NCI-H510A treated with DMSO at 0.1 percent for 48 hours (cell line): ENCODE measurements at regions not wholly inside any gene's neighbourhood (a gene's known extent, or its start where the extent isn't known, plus 50 kb on each side); places are given as distances from the start of the nearest gene placed in this dataset.
"Not testable (repeated sequence)": the region's sequence is repeated elsewhere in the genome, so short reads cannot be mapped to it uniquely, and the experiment has no call there.

Experiments used
- DNase-seq: peaks from one replicate; lab custom pipeline; 2025; lab: John Stamatoyannopoulos, UW

DNA sequence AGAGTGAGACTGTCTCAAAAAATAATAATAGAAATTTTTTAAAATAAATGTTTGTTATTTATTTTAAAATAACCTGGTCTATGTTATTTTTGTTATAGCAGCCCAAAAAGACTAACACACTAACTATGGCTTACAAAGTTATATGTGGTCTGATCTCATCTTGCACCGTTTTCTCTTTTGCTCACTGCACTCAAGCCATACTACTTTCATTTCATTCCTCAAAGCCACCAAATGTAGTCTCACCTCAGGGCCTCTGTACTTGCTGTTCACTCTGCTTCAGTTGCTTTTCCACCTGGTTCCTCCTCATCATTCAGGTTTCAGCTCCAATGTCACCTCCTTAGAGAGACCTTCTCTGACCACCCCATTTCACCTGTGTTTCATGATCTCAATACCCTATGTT, 55.2 kb upstream of the MDM1 start:
- no peak for DNase-seq

DNA sequence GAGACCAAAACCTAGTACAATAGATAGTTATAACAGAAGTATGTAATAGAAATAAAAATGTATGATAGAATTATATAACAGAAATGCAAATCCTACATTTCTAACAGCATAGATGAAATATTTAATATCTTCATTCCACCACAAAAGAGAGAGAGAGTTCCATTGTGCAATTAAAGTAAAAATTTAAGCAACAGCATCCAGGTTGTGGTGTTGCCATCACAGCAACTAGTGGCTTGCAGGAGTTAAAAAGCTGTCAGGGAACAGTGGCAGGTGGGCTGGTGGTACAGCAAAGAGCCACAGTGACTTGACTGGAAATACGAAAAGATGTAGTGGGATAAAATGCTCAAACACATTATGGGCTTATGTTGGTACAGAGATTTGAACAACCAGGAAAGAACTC, 57.1 kb upstream of the MDM1 start:
- DNase-seq, result no peak

DNA sequence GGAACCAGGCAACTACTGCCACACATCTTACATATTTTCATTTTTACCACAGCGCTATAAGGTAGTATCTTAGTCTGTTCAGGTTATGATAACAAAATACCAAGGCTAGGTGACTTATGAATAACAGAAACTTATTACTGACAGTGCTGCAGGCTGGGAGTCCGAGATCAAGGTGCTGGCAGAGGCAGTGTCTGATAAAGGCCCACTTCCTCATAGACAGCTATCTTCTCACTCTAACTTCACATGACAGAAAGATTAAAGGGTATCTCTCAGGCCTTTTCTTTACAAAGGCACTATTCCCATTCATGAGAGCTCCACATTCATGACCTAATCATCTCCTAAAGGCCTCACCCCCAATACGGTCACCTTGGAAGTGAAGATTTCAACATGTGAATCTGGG, 59.8 kb upstream of the MDM1 start:
- DNase-seq, result no peak

DNA sequence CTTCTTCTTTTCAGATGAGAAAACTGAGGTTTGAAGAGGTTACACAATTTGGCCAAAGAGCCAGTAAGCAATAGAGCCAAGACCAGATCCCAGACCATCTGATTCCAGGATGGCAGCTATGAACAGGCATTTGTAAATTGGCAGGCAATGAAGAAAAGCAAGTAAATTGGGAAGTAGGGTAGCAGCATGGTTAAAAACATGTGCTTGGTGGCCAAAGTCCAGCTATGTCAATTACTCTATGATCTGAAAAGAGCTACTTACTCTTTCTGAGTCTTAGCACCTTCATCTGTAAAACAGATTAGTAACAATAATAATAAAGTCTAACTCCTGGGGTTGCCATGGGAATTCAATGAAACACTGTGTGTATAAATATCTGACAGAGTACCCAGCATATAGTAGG, 60.2 kb upstream of the MDM1 start:
- no peak for DNase-seq

DNA sequence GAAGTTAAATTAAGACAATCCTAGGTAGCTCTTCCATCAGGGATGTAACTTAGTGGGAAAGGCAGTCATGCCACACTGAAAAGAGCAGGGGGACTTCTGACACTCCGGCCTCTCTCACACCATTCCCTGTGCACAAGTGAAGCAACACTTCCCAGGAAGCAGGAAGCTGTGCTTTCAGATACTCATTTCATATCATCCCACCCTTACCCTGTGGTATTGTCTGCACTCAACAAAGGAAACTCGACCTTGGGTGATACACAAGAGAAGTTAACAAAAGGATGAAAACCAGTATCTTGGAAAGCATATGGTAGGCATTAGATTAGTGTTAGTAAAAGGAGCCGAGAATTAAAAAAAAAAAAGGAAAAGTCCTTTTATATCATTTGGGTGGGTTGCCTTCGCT, 61.3 kb upstream of the MDM1 start:
- DNase-seq, result no peak

DNA sequence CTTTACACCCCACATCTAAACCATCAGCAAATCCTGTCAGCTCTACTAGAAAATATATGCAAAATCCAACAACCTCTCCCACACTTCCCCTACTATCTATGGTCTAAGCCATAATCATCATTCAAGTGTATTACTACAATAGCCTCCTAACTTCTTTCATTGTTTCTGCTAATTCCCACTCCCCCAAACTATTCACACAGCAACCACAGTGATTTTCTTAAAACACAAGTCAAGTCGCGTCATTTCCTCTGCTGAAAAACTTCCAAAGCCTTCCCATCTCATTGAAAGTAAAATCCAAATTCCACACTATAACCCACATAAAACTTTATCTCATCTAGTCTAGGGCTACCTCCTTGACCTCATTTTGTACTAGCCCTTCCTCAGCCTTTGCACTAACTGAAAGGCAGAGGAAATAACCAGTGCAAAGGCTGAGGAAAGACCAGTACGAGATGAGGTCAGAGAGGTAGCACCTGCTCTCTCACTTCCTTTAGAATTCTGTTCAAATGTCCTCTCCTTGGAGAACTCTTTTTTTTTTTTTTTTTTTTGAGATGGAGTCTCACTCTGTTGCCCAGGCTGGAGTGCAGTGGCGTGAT, 65.5 kb upstream of the MDM1 start:
- DNase-seq, result no peak

DNA sequence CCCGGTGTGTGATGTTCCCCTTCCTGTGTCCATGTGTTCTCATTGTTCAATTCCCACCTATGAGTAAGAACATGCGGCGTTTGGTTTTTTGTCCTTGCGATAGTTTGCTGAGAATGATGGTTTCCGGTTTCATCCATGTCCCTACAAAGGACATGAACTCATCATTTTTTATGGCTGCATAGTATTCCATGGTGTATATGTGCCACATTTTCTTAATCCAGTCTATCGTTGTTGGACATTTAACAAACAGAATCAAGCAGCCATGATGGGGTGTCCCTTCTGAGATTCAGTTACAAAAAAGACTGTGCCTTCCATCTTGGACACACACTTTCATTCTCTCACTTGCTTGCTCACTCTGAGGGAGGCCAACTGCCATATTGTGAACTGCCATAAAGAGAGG, 66.5 kb upstream of the MDM1 start:
- not testable (repeated sequence) for DNase-seq

DNA sequence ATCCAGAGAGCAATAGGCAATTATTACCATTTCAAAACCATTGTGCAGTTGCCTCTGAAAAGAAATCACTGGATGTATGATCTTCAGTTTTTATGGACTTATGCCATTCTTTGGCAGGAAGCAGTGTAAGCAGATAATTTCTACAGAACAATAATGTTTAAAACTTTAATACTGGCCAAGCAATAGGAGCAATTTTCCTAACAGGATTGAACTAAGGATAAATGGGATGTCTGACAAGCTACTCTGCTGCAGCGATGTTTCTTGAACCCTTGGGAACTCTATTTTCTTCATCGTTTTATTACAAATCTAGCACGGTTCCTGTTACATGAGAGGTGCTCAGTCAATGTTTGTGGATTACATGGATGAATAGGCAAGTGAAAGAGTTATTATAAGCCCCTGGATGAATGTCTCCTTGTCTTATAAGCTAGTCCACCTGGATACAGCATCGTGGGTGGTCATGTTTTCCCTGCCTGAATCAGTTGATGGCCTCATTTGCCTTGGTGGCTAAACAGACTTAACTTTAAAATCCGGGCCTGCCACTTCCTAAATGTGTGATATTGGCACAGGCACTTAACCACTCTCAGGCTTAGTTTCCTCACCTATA, 68.2 kb upstream of the MDM1 start:
- DNase-seq, result peak; percentile 64

DNA sequence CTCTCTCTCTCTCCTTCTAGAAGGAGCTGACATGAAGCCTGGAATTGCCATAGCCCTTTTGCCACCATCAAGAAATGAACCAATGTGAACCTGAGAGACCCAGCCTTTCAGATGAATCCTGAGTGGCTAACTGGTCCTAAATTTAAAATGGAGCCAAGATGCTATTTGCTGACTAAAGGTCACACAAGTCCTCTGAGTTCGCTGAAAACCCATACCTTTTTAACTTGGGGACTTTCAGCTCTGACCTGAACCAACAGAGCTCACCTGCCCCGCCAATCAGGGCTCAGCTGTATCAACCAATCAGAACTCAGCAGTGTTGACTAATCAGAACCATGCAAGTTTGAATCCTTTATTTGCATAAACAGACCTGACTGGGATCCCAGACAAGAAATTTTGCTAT, 70.3 kb upstream of the MDM1 start:
- DNase-seq, result no peak

DNA sequence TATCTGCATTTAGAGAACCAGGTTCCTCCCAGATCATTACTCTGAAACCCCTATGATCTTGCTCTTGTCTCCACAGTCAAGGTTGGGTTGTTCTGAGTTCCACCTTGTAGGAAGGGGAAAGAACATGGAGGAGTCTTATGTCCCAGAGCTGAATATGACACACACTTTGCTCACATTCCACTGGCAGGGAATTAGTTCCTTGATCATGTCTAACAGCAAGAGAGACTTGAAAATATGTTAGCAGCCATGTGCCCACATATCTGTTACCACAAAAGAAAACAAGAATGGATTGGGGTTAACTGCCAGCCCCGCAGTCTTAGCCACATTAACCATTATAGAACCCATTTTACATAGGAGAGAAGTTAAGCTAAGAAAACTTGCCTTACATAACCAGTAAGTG, 71.1 kb upstream of the MDM1 start:
- no peak for DNase-seq

DNA sequence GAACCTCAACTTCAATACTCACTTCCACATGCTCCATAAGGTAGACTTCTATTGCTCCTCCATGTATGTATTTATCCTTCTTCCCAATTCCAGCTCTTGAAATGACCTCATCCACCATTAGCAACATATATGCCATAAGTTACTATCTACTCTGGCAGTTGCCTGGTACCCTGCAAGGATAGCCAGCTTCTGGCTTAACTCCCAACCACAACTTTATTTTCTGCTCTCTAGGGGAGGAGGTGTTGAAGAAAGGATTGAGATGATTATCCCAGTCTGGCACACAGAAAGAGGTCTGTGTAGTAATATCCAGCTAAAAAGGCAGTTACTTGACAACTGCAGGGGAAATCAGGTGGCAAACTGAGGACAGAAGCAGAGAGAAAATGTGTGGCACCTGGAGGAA, 71.5 kb upstream of the MDM1 start:
- no peak for DNase-seq

DNA sequence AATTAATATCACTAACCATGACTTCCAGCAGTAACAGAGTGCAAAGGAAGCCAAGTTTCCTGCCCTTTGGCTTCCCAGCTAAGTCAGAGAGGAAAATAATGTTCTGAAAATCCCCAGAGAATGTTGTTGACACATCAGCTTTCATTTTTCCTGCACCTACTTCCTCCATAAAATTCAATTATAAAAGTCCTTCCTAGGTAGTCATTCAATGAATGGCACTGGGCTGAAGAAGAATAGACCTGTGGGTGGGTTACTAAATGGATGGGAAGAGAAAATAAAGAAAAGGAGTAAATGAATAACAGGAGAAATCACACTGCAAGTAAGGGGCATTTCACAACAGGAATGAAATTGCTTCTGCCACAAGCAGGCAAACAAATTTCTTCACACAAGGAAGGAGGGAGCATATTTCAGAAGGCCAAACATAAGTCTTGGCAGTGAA, 73.2 kb upstream of the MDM1 start:
- DNase-seq, result no peak

DNA sequence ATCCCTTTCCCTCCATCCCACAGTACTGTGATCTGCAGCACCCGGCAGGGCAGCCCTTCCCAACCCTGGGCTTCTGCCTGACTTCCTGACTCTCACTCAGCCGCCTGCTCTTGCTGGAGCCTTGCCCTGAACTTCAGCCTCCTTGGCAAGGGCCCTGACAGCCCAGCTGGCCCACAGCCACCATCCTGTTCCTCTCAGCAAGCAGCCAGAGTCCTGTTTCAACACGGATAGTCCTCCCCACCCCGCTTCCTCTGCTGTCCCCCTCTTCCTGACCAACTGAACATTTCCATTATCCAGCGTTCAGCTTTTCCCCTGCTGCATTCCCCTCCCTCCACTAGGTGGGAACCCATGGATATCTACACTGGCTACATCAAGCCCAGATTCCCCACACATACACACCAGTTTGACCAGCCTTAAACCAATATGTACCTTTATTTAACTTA, 74.0 kb upstream of the MDM1 start:
- DNase-seq, result peak; percentile 25

DNA sequence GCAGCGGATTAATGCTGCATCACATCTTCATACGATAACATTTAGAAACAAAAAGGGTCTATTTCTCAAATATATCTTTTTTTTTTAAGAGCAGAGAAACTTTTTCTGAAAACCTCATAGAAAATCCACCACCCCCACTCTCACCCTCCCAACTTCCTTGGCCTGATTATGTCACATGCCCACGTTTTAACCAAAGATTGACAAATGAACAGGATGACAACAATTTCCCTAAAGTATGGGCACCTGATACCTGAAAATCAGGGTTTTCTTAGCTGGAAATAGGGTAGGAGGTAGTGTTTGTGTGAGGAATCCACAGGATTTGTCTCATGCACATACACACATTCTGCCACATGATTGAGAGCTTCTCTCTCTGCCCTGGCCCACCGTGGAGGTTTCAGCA, 74.7 kb upstream of the MDM1 start:
- no peak for DNase-seq

DNA sequence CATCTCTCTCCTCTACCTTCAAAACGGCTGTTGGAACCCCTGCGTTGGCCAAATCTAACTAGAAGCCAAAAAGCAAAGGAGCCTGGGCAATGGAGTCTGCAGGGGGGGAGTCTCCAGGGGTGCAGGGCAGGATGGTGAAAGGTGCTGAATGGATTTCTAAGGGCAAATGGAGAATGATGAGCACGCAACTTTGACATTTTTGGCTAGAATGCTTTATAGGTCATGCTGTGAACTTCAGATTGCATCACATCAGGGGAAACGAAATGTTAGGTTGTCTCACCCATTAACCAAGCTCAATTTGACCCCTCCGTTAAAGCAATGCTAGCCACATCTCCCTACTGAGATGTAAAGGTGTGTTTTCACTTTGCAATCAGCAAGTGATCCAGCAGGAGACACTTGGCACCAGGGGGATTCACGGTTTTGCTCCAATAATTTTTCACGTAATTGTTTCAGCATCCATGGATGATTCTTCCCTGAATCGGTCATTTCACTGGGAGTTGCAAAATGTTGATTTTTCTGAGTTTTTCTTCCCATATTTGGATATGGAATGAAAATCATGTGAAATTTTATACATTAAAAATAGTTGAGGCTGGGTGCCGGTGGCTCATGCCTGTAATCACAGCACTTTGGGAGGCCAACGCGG, 78.0 kb upstream of the MDM1 start:
- DNase-seq, result no peak

DNA sequence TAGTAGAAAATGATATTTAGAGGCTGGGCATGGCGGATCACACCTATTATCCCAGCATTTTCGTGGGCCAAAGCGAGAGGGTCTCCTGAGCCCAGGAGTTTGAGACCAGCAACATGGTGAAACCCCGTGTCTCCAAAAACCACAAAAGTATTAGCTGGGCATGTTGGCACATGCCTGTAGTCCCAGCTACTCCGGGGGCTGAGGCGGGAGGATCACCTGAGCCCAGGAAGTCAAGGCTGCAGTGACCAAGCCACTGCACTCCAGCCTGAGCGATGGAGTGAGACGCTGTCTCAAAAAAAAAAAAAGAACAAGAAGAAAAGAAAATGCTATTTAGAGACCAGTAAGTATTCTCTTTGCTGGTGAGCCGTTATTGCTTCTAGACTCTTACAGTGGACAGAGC, 79.2 kb upstream of the MDM1 start:
- no peak for DNase-seq

DNA sequence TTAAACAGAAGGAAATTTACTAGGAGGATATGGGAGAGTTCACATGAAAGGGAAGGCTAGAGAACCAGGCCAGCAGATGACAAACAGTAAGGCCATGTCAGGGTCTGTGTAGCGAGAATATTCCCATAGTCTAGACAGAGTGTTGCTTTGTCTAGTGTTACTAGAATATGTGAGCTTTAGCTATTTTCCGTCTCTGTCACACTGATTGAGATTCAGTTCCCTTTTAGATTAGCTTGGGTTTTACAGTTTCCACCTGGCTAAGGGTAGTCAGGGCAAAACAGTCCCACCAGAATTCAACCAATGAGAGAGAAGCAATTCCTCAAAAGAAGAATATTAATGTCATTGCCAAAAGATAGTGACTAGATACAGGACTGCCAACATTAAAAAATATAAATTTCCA, 82.8 kb upstream of the MDM1 start:
- DNase-seq, result no peak

DNA sequence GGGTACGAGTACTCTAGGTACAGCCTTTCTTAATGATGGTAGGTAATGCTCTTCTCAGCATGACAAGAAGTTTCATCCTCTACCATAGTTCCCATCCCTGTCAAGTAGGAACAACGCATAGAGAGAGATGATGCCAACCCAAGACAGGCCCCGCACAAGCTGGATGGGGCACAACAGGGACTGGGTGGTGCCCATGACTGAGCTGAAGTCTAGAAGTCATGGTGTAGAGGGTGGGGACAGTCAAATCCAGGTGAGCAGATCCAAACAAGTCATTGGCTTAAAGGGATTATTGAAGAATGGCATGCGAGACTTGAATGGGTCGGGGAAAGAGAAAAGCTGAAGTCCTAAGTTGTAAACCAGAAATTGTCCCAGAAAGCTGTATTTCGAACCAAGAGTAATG, 84.2 kb upstream of the MDM1 start:
- no peak for DNase-seq

DNA sequence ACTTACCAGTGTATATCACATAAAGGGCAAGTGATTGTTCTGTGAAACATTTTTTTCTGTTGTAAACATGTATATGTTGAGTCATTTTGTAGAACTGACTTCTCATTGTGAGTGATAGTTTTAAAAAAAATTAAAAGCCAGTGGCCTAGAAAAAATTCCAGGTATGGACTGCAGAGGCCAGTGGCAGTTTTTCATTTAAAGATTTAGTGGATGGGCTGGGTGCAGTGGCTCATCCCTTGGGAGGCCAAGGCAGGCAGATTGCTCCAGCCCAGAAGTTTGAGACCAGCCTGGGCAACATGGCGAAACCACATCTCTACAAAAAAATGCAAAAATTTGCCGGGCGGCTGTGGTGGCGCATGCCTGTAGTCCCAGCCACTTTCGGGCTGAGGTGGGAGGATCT, 84.7 kb upstream of the MDM1 start:
- no peak for DNase-seq

DNA sequence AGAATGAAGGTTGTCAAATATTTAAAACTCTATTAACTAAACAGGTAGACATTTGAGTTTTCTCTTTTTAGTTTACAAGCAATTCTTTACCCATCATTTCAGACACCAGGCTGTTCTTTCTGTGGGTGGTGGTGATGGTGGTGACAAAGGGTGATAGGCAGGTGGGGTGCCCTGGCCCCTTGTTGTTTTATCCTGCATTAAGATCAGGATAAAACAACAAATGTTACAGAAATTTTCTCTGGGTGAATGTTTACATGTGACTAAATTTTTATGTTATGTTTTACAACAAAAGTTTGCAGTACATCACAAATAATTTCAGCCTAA, 85.9 kb upstream of the MDM1 start:
- no peak for DNase-seq

DNA sequence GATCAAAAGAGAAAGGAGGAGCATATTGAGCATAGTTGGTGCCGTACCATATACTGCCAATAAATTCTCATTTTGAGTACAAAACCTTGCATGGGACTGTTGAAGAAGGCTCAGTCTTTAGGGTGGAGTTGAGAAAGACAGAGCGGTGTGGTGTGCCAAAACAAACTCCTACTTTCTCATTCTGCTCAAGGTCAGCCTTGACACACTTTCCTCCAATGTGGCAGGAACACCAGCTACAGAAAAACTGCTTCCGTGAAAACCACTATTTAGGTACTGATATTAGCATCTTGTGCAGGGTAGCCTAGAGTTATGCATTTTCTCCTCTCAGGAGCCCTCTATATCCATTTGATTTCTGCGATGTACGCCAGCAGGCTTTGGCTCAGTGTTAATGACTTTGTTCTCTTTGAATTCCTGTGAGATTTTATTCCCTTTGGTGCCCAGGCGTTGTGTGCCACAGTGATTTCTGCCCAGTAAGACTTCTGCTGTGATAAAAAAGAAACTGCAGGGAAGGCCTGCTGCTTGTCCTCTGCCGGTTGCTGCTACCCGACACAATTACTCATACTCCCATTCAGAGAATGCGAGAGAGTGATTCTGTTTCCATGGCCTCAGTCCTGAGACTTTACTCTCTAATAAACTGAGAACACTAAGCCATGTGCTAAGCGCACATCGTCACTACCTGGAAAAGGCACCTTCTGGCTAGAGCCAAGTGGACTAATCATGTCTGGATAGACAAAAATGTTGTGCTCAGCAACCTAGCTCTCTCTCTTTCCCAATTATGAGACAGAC, 88.3 kb upstream of the MDM1 start:
- no peak for DNase-seq

DNA sequence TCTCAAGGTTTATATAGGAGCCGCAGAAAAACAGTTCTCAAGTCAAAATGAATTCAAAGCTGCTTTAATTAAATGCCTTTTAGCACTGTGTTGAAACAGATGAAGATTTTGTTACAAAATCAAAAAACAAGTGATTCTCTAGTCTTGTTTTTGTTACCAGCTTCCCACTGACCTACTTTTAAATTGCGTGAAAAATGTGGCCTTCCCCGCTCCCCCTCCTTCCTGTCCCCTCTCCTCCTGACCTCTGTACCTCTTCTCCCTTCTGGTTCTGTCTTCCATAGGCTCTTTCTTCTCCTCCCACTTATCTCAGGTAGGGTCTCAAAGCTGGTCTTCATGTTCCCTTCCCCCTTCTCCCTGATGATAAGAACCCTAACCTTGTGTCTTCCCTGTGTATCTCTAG, 90.0 kb upstream of the MDM1 start:
- no peak for DNase-seq

DNA sequence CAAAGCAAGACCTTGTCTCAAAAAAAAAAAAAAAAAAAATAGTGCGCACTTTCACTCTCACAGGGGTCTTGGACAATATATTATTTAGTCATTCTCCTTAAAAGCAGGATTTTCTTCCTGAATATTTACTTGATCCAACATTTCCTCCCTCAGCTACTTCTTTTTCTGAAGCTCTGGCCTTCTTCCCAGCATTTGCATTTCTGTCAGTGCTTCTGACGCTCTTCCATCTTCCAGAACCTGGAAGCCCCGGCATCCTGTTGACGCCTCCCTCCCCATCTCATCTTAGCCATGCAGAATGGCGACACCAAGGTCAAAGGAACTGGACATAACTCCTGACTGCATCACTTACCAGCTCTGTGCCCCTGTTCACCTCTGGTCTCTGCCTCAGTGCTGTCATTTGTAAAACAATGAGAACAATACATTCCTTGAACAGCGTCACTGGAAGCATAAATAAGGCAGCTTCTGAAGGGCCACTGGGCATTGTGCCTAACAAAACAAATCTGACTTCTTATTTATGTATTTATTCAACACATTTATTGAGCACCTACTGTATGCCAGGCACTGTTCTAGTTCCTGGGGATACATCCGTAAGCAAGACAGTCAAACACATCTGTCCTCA, 90.9 kb upstream of the MDM1 start:
- no peak for DNase-seq
